ENCODE measurements at regions not wholly inside any gene's neighbourhood (a gene's known extent, or its start where the extent isn't known, plus 50 kb on each side); places are given as distances from the start of the nearest gene placed in this dataset.

- in situ Hi-C loops (cut with HindIII; ENCODE audit: low sequenced_read_pairs): no loop called here
- DNase-seq (ENCODE audit: low read depth): no peak
- no peak overlapping the region for H3K4me3 ChIP-seq (ENCODE audit: low read depth, low read length)
- TF ChIP-seq, protein P1, sequence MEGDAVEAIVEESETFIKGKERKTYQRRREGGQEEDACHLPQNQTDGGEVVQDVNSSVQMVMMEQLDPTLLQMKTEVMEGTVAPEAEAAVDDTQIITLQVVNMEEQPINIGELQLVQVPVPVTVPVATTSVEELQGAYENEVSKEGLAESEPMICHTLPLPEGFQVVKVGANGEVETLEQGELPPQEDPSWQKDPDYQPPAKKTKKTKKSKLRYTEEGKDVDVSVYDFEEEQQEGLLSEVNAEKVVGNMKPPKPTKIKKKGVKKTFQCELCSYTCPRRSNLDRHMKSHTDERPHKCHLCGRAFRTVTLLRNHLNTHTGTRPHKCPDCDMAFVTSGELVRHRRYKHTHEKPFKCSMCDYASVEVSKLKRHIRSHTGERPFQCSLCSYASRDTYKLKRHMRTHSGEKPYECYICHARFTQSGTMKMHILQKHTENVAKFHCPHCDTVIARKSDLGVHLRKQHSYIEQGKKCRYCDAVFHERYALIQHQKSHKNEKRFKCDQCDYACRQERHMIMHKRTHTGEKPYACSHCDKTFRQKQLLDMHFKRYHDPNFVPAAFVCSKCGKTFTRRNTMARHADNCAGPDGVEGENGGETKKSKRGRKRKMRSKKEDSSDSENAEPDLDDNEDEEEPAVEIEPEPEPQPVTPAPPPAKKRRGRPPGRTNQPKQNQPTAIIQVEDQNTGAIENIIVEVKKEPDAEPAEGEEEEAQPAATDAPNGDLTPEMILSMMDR (IDR thresholded peaks at IDR 0.05; ENCODE audit: low read depth, low read length, missing control alignments): no peak
Measured at GRCh38 chr3:31065765-31066164, 171.3 kb upstream of the GADL1 start.

GRCh38 chr3:31067004-31067403 is 172.5 kb upstream of the GADL1 start:
- peak; percentile 97 for DNase-seq (ENCODE audit: low read depth)
- in situ Hi-C loops (cut with HindIII; ENCODE audit: low sequenced_read_pairs): no loop called here
- TF ChIP-seq, protein P1 (IDR thresholded peaks at IDR 0.05; ENCODE audit: low read depth, low read length, missing control alignments): no peak
- no peak overlapping the region for H3K4me3 ChIP-seq (ENCODE audit: low read depth, low read length)

DNA sequence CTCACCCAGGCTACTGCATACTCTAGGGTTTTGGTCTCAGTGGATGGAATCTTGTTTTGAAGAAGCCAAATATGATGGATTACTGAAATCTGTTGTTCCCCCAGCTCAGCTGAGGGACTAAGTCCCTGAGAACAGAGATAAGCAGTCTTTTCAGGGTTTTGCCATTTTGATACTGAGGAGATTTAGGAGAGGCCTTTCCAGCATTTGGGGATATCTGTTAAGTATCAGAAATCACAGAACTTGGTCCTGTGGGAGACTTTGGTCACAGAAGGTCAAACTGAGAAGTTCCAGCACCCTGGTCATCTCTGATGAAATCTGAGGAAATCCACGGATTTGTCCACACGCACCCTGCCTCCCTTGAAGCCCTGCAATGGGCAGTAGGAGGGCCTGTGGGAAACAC is 181.0 kb upstream of the GADL1 start:
- TF ChIP-seq, protein P1 (IDR thresholded peaks at IDR 0.05; ENCODE audit: low read depth, low read length, missing control alignments): no peak
- DNase-seq (ENCODE audit: low read depth): no peak
- in situ Hi-C loops (cut with HindIII; ENCODE audit: low sequenced_read_pairs): no loop called here
- no peak overlapping the region for H3K4me3 ChIP-seq (ENCODE audit: low read depth, low read length)

GRCh38 chr3:31075876-31076275 is 181.4 kb upstream of the GADL1 start:
- DNase-seq (ENCODE audit: low read depth): no peak
- H3K4me3 ChIP-seq (ENCODE audit: low read depth, low read length): no peak overlapping the region
- in situ Hi-C loops (cut with HindIII; ENCODE audit: low sequenced_read_pairs): no loop called here
- TF ChIP-seq, protein P1 (IDR thresholded peaks at IDR 0.05; ENCODE audit: low read depth, low read length, missing control alignments): no peak

DNA sequence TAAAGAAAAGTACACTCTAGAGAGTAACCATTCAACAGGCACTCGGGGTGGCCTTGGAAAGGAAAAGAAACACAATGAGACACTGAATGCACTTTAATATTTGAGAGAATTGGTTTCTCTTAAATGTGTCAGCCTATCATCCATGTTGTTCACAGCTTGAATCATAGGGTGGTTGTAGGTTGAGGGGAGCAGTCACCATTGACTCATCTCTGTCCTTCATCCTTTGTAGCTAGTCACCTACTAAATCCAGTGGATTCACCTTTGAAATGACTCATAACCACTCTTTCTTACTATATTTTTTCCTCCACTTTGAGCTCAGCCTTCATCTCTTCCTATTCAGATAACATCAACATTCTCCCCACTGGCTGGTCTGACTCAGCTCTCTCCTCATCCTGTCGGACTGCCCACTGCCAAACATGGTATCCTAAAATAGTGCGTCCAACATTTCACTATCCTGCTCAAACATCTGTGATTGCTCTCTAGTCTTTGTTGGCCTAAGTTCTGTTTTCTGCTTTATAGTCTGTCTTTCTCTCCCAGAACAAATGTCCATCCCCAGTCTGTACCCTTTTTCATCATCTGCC is 182.7 kb upstream of the GADL1 start:
- H3K4me3 ChIP-seq (ENCODE audit: low read depth, low read length): no peak overlapping the region
- peak; percentile 31 for DNase-seq (ENCODE audit: low read depth)
- TF ChIP-seq, protein P1 (IDR thresholded peaks at IDR 0.05; ENCODE audit: low read depth, low read length, missing control alignments): no peak
- in situ Hi-C loops (cut with HindIII; ENCODE audit: low sequenced_read_pairs): no loop called here

GRCh38 chr3:31077826-31078225 is 183.4 kb upstream of the GADL1 start:
- TF ChIP-seq, protein P1 (IDR thresholded peaks at IDR 0.05; ENCODE audit: low read depth, low read length, missing control alignments): no peak
- in situ Hi-C loops (cut with HindIII; ENCODE audit: low sequenced_read_pairs): no loop called here
- H3K4me3 ChIP-seq (ENCODE audit: low read depth, low read length): no peak overlapping the region
- DNase-seq (ENCODE audit: low read depth): no peak

All from astrocyte of the cerebellum (primary cell).